IMR-90 (cell line): ENCODE measurements at regions not wholly inside any gene's neighbourhood (a gene's known extent, or its start where the extent isn't known, plus 50 kb on each side); places are given as distances from the start of the nearest gene placed in this dataset.

ENCODE experiments used
- ATAC-seq: fragments of 200-7000 bp; cut with Tn5 transposase; 2 replicates; pipeline ENCODE4 v1.9.1; 2020; ENCODE audit warnings: low read depth, mild to moderate bottlenecking, moderate library complexity
- BruUV-seq: library from RNA; stranded (reverse); fragments of 400-500 nt; replicated peaks from 2 replicates; lab custom pipeline; 2021; lab: Mats Ljungman, UMichigan
- CTCF ChIA-PET: fragments of 300-600 bp; formaldehyde crosslinking; extraction: SDS; loops from one replicate; lab custom pipeline; 2021; ENCODE audit warnings: antibody characterized with exemption; lab: Yijun Ruan, JAX
- POLR2A ChIA-PET: fragments of 300-600 bp; sonication (Branson Sonifier 250); formaldehyde crosslinking; loops from one replicate; lab custom pipeline; 2022; ENCODE audit warnings: antibody characterized with exemption; ENCODE audit not compliant: unreplicated experiment; lab: Charles Lee
- DNase-seq: peaks from one replicate; pipeline ENCODE4 v3.0.0; 2013
- H2AFZ ChIP-seq: replicated peaks from 2 replicates; pipeline ENCODE3; 2013; ENCODE audit warnings: low read length, mild to moderate bottlenecking; ENCODE audit not compliant: poor library complexity
- H2AK5ac ChIP-seq: 2 replicates; pipeline ENCODE4 v1.6.1; 2013; ENCODE audit warnings: low read depth, low read length, inconsistent platforms
- H2AK9ac ChIP-seq: replicated peaks from 2 replicates; pipeline ENCODE3; 2013; ENCODE audit warnings: mild to moderate bottlenecking, low read depth, low read length, moderate library complexity; ENCODE audit not compliant: poor library complexity
- H2BK120ac ChIP-seq: 2 replicates; pipeline ENCODE4 v1.6.1; 2013; ENCODE audit warnings: low read depth, low read length, inconsistent platforms
- H2BK15ac ChIP-seq: 3 replicates; pipeline ENCODE4 v1.6.1; 2013; ENCODE audit warnings: low read depth, low read length, inconsistent platforms
- H2BK20ac ChIP-seq: 2 replicates; pipeline ENCODE4 v1.6.1; 2013; ENCODE audit warnings: low read depth, mild to moderate bottlenecking, inconsistent platforms, low read length, moderate library complexity
- H2BK5ac ChIP-seq: 2 replicates; pipeline ENCODE4 v1.6.1; 2013; ENCODE audit warnings: mild to moderate bottlenecking, low read depth, low read length, inconsistent platforms; ENCODE audit not compliant: poor library complexity, severe bottlenecking
- H3K14ac ChIP-seq: replicated peaks from 2 replicates; pipeline ENCODE4 v1.6.1; 2013; ENCODE audit warnings: low read depth, low read length, inconsistent platforms
- H3K18ac ChIP-seq: 2 replicates; pipeline ENCODE4 v1.6.1; 2013; ENCODE audit warnings: low read depth, low read length, control low read depth
- H3K23ac ChIP-seq: 2 replicates; pipeline ENCODE4 v1.6.1; 2013; ENCODE audit warnings: low read depth, low read length, inconsistent platforms
- H3K27ac ChIP-seq: 2 replicates; pipeline ENCODE4 v1.5.1; 2013; ENCODE audit warnings: mild to moderate bottlenecking, control low read depth, low read length; ENCODE audit not compliant: insufficient read depth
- H3K27me3 ChIP-seq: 2 replicates; pipeline ENCODE4 v1.6.1; 2013; ENCODE audit warnings: low read length; ENCODE audit not compliant: control insufficient read depth, insufficient read depth
- H3K36me3 ChIP-seq: 2 replicates; pipeline ENCODE4 v1.6.1; 2013; ENCODE audit warnings: low read length, mixed read lengths; ENCODE audit not compliant: control insufficient read depth, insufficient read depth
- H3K4ac ChIP-seq: 2 replicates; pipeline ENCODE4 v1.6.1; 2013; ENCODE audit warnings: low read depth, low read length, inconsistent platforms
- H3K4me1 ChIP-seq: 2 replicates; pipeline ENCODE4 v1.6.1; 2013; ENCODE audit warnings: low read length, mixed read lengths; ENCODE audit not compliant: control insufficient read depth, insufficient read depth
- H3K4me2 ChIP-seq: 2 replicates; pipeline ENCODE4 v1.6.1; 2013; ENCODE audit warnings: low read depth, mild to moderate bottlenecking, control low read depth, low read length, moderate library complexity
- H3K4me3 ChIP-seq: 2 replicates; pipeline ENCODE4 v1.5.1; 2013; ENCODE audit warnings: low read depth, mild to moderate bottlenecking, control low read depth, low read length, moderate library complexity; ENCODE audit not compliant: insufficient read depth
- H3K56ac ChIP-seq: 2 replicates; pipeline ENCODE4 v1.6.1; 2013; ENCODE audit warnings: low read length, inconsistent platforms; ENCODE audit not compliant: insufficient read depth; ENCODE audit errors: extremely low read depth
- H3K79me1 ChIP-seq, 2 experiments: 2 replicates each; pipeline ENCODE4 v1.6.1; 2013; ENCODE audit warnings: low read length in 2 of 2, inconsistent platforms in 1 of 2, low read depth in 1 of 2
- H3K9ac ChIP-seq: 2 replicates; pipeline ENCODE4 v1.6.1; 2013; ENCODE audit warnings: low read depth, low read length, control low read depth
- H3K9me1 ChIP-seq: 2 replicates; pipeline ENCODE4 v1.6.1; 2013; ENCODE audit warnings: low read length, inconsistent platforms; ENCODE audit not compliant: insufficient read depth
- H3K9me3 ChIP-seq: 2 replicates; pipeline ENCODE4 v1.6.1; 2013; ENCODE audit warnings: low read length; ENCODE audit not compliant: control insufficient read depth, insufficient read depth
- H4K20me1 ChIP-seq: 2 replicates; pipeline ENCODE4 v1.6.1; 2013; ENCODE audit warnings: low read length, inconsistent platforms; ENCODE audit not compliant: insufficient read depth
- H4K5ac ChIP-seq: 2 replicates; pipeline ENCODE4 v1.6.1; 2013; ENCODE audit warnings: mild to moderate bottlenecking, low read depth, low read length, control low read depth
- H4K8ac ChIP-seq, 2 experiments: 2 replicates each; pipeline ENCODE4 v1.6.1; 2013; ENCODE audit warnings: low read depth in 2 of 2, low read length in 2 of 2, control low read depth in 1 of 2, inconsistent platforms in 1 of 2
- H4K91ac ChIP-seq: 2 replicates; pipeline ENCODE4 v1.6.1; 2013; ENCODE audit warnings: low read depth, low read length, inconsistent platforms; ENCODE audit not compliant: insufficient read depth
- BHLHE40 ChIP-seq: fragments of 150-350 bp; IDR thresholded peaks from 2 replicates; pipeline ENCODE4 v1.6.1; 2016; ENCODE audit warnings: mild to moderate bottlenecking, low read depth, low read length
- CEBPB ChIP-seq: IDR thresholded peaks from 2 replicates; pipeline ENCODE4 v1.6.1; 2012; ENCODE audit warnings: low read depth, low read length, improper control_type of control experiment
- CHD1 ChIP-seq: IDR thresholded peaks from 2 replicates; pipeline ENCODE4 v1.6.1; 2012; ENCODE audit warnings: low read depth, low read length, improper control_type of control experiment
- CTCF ChIP-seq: conservative IDR thresholded peaks from 2 replicates; pipeline ENCODE4 v1.5.1; 2012; ENCODE audit warnings: mild to moderate bottlenecking, low read depth, low read length, improper control_type of control experiment
- ELK1 ChIP-seq: fragments of 150-350 bp; IDR thresholded peaks from 2 replicates; pipeline ENCODE4 v1.6.1; 2016; ENCODE audit warnings: low read depth, mild to moderate bottlenecking, low read length, moderate library complexity, borderline replicate concordance
- FOS ChIP-seq: fragments of 150-350 bp; IDR thresholded peaks from 2 replicates; pipeline ENCODE4 v1.6.1; 2016; ENCODE audit warnings: low read depth, low read length
- MAFK ChIP-seq: IDR thresholded peaks from 2 replicates; pipeline ENCODE4 v1.6.1; 2012; ENCODE audit warnings: low read depth, low read length, improper control_type of control experiment
- MAZ ChIP-seq: IDR thresholded peaks from 2 replicates; pipeline ENCODE4 v1.6.1; 2012; ENCODE audit warnings: low read depth, mild to moderate bottlenecking, low read length, improper control_type of control experiment, moderate library complexity, borderline replicate concordance
- MXI1 ChIP-seq: IDR thresholded peaks from 2 replicates; pipeline ENCODE4 v1.6.1; 2012; ENCODE audit warnings: low read depth, mild to moderate bottlenecking, low read length, moderate library complexity, borderline replicate concordance
- NFE2L2 ChIP-seq: fragments of 150-350 bp; IDR thresholded peaks from 2 replicates; pipeline ENCODE4 v1.6.1; 2016; ENCODE audit warnings: low read depth, mild to moderate bottlenecking, low read length
- POLR2A ChIP-seq: IDR thresholded peaks from 2 replicates; pipeline ENCODE4 v1.6.1; 2012; ENCODE audit warnings: mild to moderate bottlenecking, low read depth, low read length
- RAD21 ChIP-seq: IDR thresholded peaks from 2 replicates; pipeline ENCODE4 v1.6.1; 2012; ENCODE audit warnings: low read length, improper control_type of control experiment
- RCOR1 ChIP-seq: IDR thresholded peaks from 2 replicates; pipeline ENCODE4 v1.6.1; 2012; ENCODE audit warnings: mild to moderate bottlenecking, low read length, improper control_type of control experiment; ENCODE audit not compliant: insufficient replicate concordance
- RFX5 ChIP-seq: IDR thresholded peaks from 2 replicates; pipeline ENCODE4 v1.8.0; 2012; ENCODE audit warnings: low read depth, mild to moderate bottlenecking, low read length, moderate library complexity
- SMC3 ChIP-seq: fragments of 150-350 bp; IDR thresholded peaks from 2 replicates; pipeline ENCODE4 v1.6.1; 2016; ENCODE audit warnings: low read depth, mild to moderate bottlenecking, antibody characterized with exemption, low read length, moderate library complexity
- USF2 ChIP-seq: fragments of 150-350 bp; IDR thresholded peaks from 2 replicates; pipeline ENCODE4 v1.6.1; 2017; ENCODE audit warnings: mild to moderate bottlenecking, antibody characterized with exemption, low read length, low read depth
- WGBS, 2 experiments: methylation state at CpG; one replicate each; pipeline versions ENCODE4 v1.1.5 to v1.1.7; 2013; ENCODE audit warnings: missing lambda C conversion rate in 2 of 2; ENCODE audit not compliant: insufficient read length in 1 of 2; ENCODE audit errors: extremely low coverage in 2 of 2; 5-methylcytosine and 5-hydroxymethylcytosine counted together
- dilution Hi-C: fragments of 300-500 bp; cut with HindIII; formaldehyde crosslinking; loops from one replicate; pipeline ENCODE4 v1.14.3; 2018; ENCODE audit warnings: low sequenced_read_pairs; ENCODE audit not compliant: unreplicated experiment
- in situ Hi-C: fragments of 300-500 bp; cut with MboI; formaldehyde crosslinking; loops from 3 replicates; pipeline ENCODE4 v1.14.3; 2019; ENCODE audit warnings: low sequenced_read_pairs, inconsistent platforms, mixed read lengths
- intact Hi-C: fragments of 100-400 bp; cut with micrococcal nuclease; formaldehyde crosslinking; loops from 2 replicates; pipeline ENCODE4 v1.10.0; 2022

GRCh38 chr5:82938901-82939725 lies 138.1 kb downstream of the TMEM167A start:
- CTCF ChIA-PET: no interaction called here
- WGBS, 2 experiments: no CpG with 5 or more reads among the region's 4 CpGs
- no TSS peak for BruUV-seq

More at GRCh38 chr5:82938901-82939725, 138.1 kb downstream of the TMEM167A start:
- in situ Hi-C loops: no loop called here
- no peaks in the 10 kb centered on the region for H3K9me1 ChIP-seq
- intact Hi-C loops: no loop called here
- no peak overlapping the region for H3K4me3 ChIP-seq
- H3K4ac ChIP-seq: no peak overlapping the region
- dilution Hi-C loops: no loop called here
- H2AK5ac ChIP-seq: no peak overlapping the region
- H3K79me1 ChIP-seq: no peaks in the 10 kb centered on the region
- no peak overlapping the region for H3K23ac ChIP-seq
- H3K4me1 ChIP-seq: no peaks in the 10 kb centered on the region
- no peak overlapping the region for H3K27ac ChIP-seq
- H2BK15ac ChIP-seq: no peak overlapping the region
- no peak overlapping the region for H2BK20ac ChIP-seq
- no peak overlapping the region for H4K5ac ChIP-seq
- H3K56ac ChIP-seq: no peak overlapping the region
- H2AK9ac ChIP-seq: no peak overlapping the region
- H3K27me3 ChIP-seq: no peaks in the 10 kb centered on the region
- no peak overlapping the region for H2BK120ac ChIP-seq
- no peak overlapping the region for H2AFZ ChIP-seq
- ATAC-seq (no peak), DNase-seq (no peak)
- POLR2A ChIA-PET: no interaction called here
- no peak for TF ChIP-seq BHLHE40
- TF ChIP-seq CEBPB: no peak
- TF ChIP-seq MAZ: no peak
- TF ChIP-seq RFX5: no peak
- no peak for TF ChIP-seq CHD1
- TF ChIP-seq FOS: no peak
- TF ChIP-seq MAFK: no peak
- TF ChIP-seq NFE2L2: no peak
- no peak for TF ChIP-seq RAD21
- no peak for TF ChIP-seq ELK1
- TF ChIP-seq MXI1: no peak
- no peak for TF ChIP-seq RCOR1
- no peak for TF ChIP-seq CTCF
- no peak for TF ChIP-seq POLR2A
- TF ChIP-seq USF2: no peak
- no peak for TF ChIP-seq SMC3
- H4K91ac ChIP-seq: no peak overlapping the region
- H3K4me2 ChIP-seq: no peak overlapping the region
- no peak overlapping the region for H2BK5ac ChIP-seq
- no peaks in the 10 kb centered on the region for H3K9me3 ChIP-seq
- no peaks in the 10 kb centered on the region for H3K36me3 ChIP-seq
- H4K20me1 ChIP-seq: no peaks in the 10 kb centered on the region
- H3K14ac ChIP-seq: no peak overlapping the region
- H4K8ac ChIP-seq: no peak overlapping the region
- H3K9ac ChIP-seq: no peak overlapping the region
- no peak overlapping the region for H3K18ac ChIP-seq
